ENCODE measurements at regions not wholly inside any gene's neighbourhood (a gene's known extent, or its start where the extent isn't known, plus 50 kb on each side); places are given as distances from the start of the nearest gene placed in this dataset.

- CTCF ChIA-PET, result no interaction called here
- Mint-ChIP-seq H3K9me3 (ENCODE audit: insufficient read depth) (peaks cover 20% of the 10 kb centered on the region), H3K36me3 (ENCODE audit: low read depth) (no peaks in the 10 kb centered on the region), H3K27ac (no peak overlapping the region), H3K4me1 (ENCODE audit: low read depth) (no peaks in the 10 kb centered on the region), H3K4me3 (no peak overlapping the region), H3K27me3 (ENCODE audit: low read depth) (no peaks in the 10 kb centered on the region)
- POLR2A ChIA-PET, result no interaction called here
- DNase-seq, result no peak
- no peak for ATAC-seq
Observed at GRCh38 chr4:58935332-58935731, 1825.1 kb upstream of the IGFBP7 start.

GRCh38 chr4:58936436-58936835, 1826.3 kb upstream of the IGFBP7 start:
- ChIA-PET CTCF (no interaction called here), POLR2A (no interaction called here)
- no peak overlapping the region for H3K27ac Mint-ChIP-seq
- no peaks in the 10 kb centered on the region for H3K27me3 Mint-ChIP-seq (ENCODE audit: low read depth)
- H3K36me3 Mint-ChIP-seq (ENCODE audit: low read depth), result no peaks in the 10 kb centered on the region
- peaks cover 18% of the 10 kb centered on the region for H3K9me3 Mint-ChIP-seq (ENCODE audit: insufficient read depth)
- no peaks in the 10 kb centered on the region for H3K4me1 Mint-ChIP-seq (ENCODE audit: low read depth)
- H3K4me3 Mint-ChIP-seq, result no peak overlapping the region
- ATAC-seq (no peak), DNase-seq (no peak)

GRCh38 chr4:58940167-58940566, 1830.0 kb upstream of the IGFBP7 start:
- H3K27ac Mint-ChIP-seq, result no peak overlapping the region
- no peaks in the 10 kb centered on the region for H3K36me3 Mint-ChIP-seq (ENCODE audit: low read depth)
- peaks cover 15% of the 10 kb centered on the region for H3K9me3 Mint-ChIP-seq (ENCODE audit: insufficient read depth)
- ChIA-PET POLR2A (no interaction called here), CTCF (no interaction called here)
- DNase-seq (no peak), ATAC-seq (no peak)
- H3K4me3 Mint-ChIP-seq, result no peak overlapping the region
- no peaks in the 10 kb centered on the region for H3K4me1 Mint-ChIP-seq (ENCODE audit: low read depth)
- H3K27me3 Mint-ChIP-seq (ENCODE audit: low read depth), result no peaks in the 10 kb centered on the region

GRCh38 chr4:58941286-58941685, 1831.1 kb upstream of the IGFBP7 start:
- CTCF ChIA-PET, result no interaction called here
- no peaks in the 10 kb centered on the region for H3K27me3 Mint-ChIP-seq (ENCODE audit: low read depth)
- DNase-seq, result no peak
- no peak for ATAC-seq
- no peak overlapping the region for H3K4me3 Mint-ChIP-seq
- H3K9me3 Mint-ChIP-seq (ENCODE audit: insufficient read depth), result peaks cover 16% of the 10 kb centered on the region
- POLR2A ChIA-PET, result no interaction called here
- no peaks in the 10 kb centered on the region for H3K4me1 Mint-ChIP-seq (ENCODE audit: low read depth)
- H3K36me3 Mint-ChIP-seq (ENCODE audit: low read depth), result no peaks in the 10 kb centered on the region
- H3K27ac Mint-ChIP-seq, result no peak overlapping the region

- H3K9me3 Mint-ChIP-seq (ENCODE audit: insufficient read depth), result peaks cover 8% of the 10 kb centered on the region
- POLR2A ChIA-PET, result no interaction called here
- DNase-seq (no peak), ATAC-seq (no peak)
- no peaks in the 10 kb centered on the region for H3K36me3 Mint-ChIP-seq (ENCODE audit: low read depth)
- CTCF ChIA-PET, result no interaction called here
- no peaks in the 10 kb centered on the region for H3K4me1 Mint-ChIP-seq (ENCODE audit: low read depth)
- no peak overlapping the region for H3K27ac Mint-ChIP-seq
- H3K4me3 Mint-ChIP-seq, result no peak overlapping the region
- H3K27me3 Mint-ChIP-seq (ENCODE audit: low read depth), result no peaks in the 10 kb centered on the region
Observed at GRCh38 chr4:58953575-58953974, 1843.4 kb upstream of the IGFBP7 start.

- Mint-ChIP-seq H3K4me1 (ENCODE audit: low read depth) (no peaks in the 10 kb centered on the region), H3K27me3 (ENCODE audit: low read depth) (no peaks in the 10 kb centered on the region), H3K27ac (no peak overlapping the region), H3K36me3 (ENCODE audit: low read depth) (no peaks in the 10 kb centered on the region), H3K4me3 (no peak overlapping the region), H3K9me3 (ENCODE audit: insufficient read depth) (peaks cover 8% of the 10 kb centered on the region)
- ChIA-PET POLR2A (no interaction called here), CTCF (no interaction called here)
- ATAC-seq (no peak), DNase-seq (no peak)
Observed at GRCh38 chr4:58957711-58958110, 1847.5 kb upstream of the IGFBP7 start.

GRCh38 chr4:58961283-58961682, 1851.1 kb upstream of the IGFBP7 start:
- no peak overlapping the region for H3K4me3 Mint-ChIP-seq
- H3K27ac Mint-ChIP-seq, result no peak overlapping the region
- ChIA-PET POLR2A (no interaction called here), CTCF (no interaction called here)
- H3K4me1 Mint-ChIP-seq (ENCODE audit: low read depth), result no peaks in the 10 kb centered on the region
- H3K27me3 Mint-ChIP-seq (ENCODE audit: low read depth), result no peaks in the 10 kb centered on the region
- DNase-seq (no peak), ATAC-seq (no peak)
- peaks cover 3% of the 10 kb centered on the region for H3K9me3 Mint-ChIP-seq (ENCODE audit: insufficient read depth)
- H3K36me3 Mint-ChIP-seq (ENCODE audit: low read depth), result no peaks in the 10 kb centered on the region

GRCh38 chr4:58961925-58962324, 1851.7 kb upstream of the IGFBP7 start:
- no peak for ATAC-seq
- ChIA-PET CTCF (no interaction called here), POLR2A (no interaction called here)
- no peaks in the 10 kb centered on the region for H3K27me3 Mint-ChIP-seq (ENCODE audit: low read depth)
- no peaks in the 10 kb centered on the region for H3K36me3 Mint-ChIP-seq (ENCODE audit: low read depth)
- H3K4me3 Mint-ChIP-seq, result no peak overlapping the region
- no peaks in the 10 kb centered on the region for H3K4me1 Mint-ChIP-seq (ENCODE audit: low read depth)
- no peak overlapping the region for H3K27ac Mint-ChIP-seq
- DNase-seq, result no peak
- no peaks in the 10 kb centered on the region for H3K9me3 Mint-ChIP-seq (ENCODE audit: insufficient read depth)

- ChIA-PET POLR2A (no interaction called here), CTCF (no interaction called here)
- Mint-ChIP-seq H3K4me3 (no peak overlapping the region), H3K27ac (no peak overlapping the region), H3K36me3 (ENCODE audit: low read depth) (no peaks in the 10 kb centered on the region), H3K27me3 (ENCODE audit: low read depth) (no peaks in the 10 kb centered on the region), H3K4me1 (ENCODE audit: low read depth) (no peaks in the 10 kb centered on the region), H3K9me3 (ENCODE audit: insufficient read depth) (no peaks in the 10 kb centered on the region)
- DNase-seq, result no peak
- no peak for ATAC-seq
Observed at GRCh38 chr4:58962424-58962823, 1852.2 kb upstream of the IGFBP7 start.

- no peaks in the 10 kb centered on the region for H3K36me3 Mint-ChIP-seq (ENCODE audit: low read depth)
- H3K27ac Mint-ChIP-seq, result no peak overlapping the region
- H3K9me3 Mint-ChIP-seq (ENCODE audit: insufficient read depth), result peaks cover 6% of the 10 kb centered on the region
- no peak for ATAC-seq
- H3K27me3 Mint-ChIP-seq (ENCODE audit: low read depth), result no peaks in the 10 kb centered on the region
- no peak for DNase-seq
- POLR2A ChIA-PET, result no interaction called here
- CTCF ChIA-PET, result no interaction called here
- H3K4me3 Mint-ChIP-seq, result no peak overlapping the region
- no peaks in the 10 kb centered on the region for H3K4me1 Mint-ChIP-seq (ENCODE audit: low read depth)
Observed at GRCh38 chr4:58981828-58982227, 1871.6 kb upstream of the IGFBP7 start.

- ATAC-seq (no peak), DNase-seq (no peak)
- CTCF ChIA-PET, result no interaction called here
- Mint-ChIP-seq H3K4me1 (ENCODE audit: low read depth) (no peaks in the 10 kb centered on the region), H3K27ac (no peak overlapping the region), H3K4me3 (no peak overlapping the region), H3K9me3 (ENCODE audit: insufficient read depth) (peaks cover 10% of the 10 kb centered on the region), H3K36me3 (ENCODE audit: low read depth) (no peaks in the 10 kb centered on the region), H3K27me3 (ENCODE audit: low read depth) (no peaks in the 10 kb centered on the region)
- POLR2A ChIA-PET, result no interaction called here
Observed at GRCh38 chr4:58983887-58984286, 1873.7 kb upstream of the IGFBP7 start.

- no peaks in the 10 kb centered on the region for H3K4me1 Mint-ChIP-seq (ENCODE audit: low read depth)
- no peaks in the 10 kb centered on the region for H3K27me3 Mint-ChIP-seq (ENCODE audit: low read depth)
Observed at GRCh38 chr4:59002148-59002547, 1892.0 kb upstream of the IGFBP7 start.

GRCh38 chr4:59024257-59024656, 1914.1 kb upstream of the IGFBP7 start:
- DNase-seq (no peak), ATAC-seq (no peak)
- H3K4me3 Mint-ChIP-seq, result no peak overlapping the region
- H3K27ac Mint-ChIP-seq, result no peak overlapping the region
- CTCF ChIA-PET, result no interaction called here
- no peaks in the 10 kb centered on the region for H3K36me3 Mint-ChIP-seq (ENCODE audit: low read depth)
- POLR2A ChIA-PET, result no interaction called here
- no peaks in the 10 kb centered on the region for H3K4me1 Mint-ChIP-seq (ENCODE audit: low read depth)
- H3K27me3 Mint-ChIP-seq (ENCODE audit: low read depth), result no peaks in the 10 kb centered on the region
- H3K9me3 Mint-ChIP-seq (ENCODE audit: insufficient read depth), result no peaks in the 10 kb centered on the region

More at GRCh38 chr4:59002148-59002547, 1892.0 kb upstream of the IGFBP7 start:
- no peaks in the 10 kb centered on the region for H3K36me3 Mint-ChIP-seq (ENCODE audit: low read depth)
- peaks cover 16% of the 10 kb centered on the region for H3K9me3 Mint-ChIP-seq (ENCODE audit: insufficient read depth)
- ChIA-PET CTCF (no interaction called here), POLR2A (no interaction called here)
- ATAC-seq, result no peak
- no peak for DNase-seq
- H3K27ac Mint-ChIP-seq, result no peak overlapping the region
- H3K4me3 Mint-ChIP-seq, result no peak overlapping the region
